ENCODE measurements at regions not wholly inside any gene's neighbourhood (a gene's known extent, or its start where the extent isn't known, plus 50 kb on each side); places are given as distances from the start of the nearest gene placed in this dataset.

GRCh38 chr5:158127536-158127935 is 268.6 kb upstream of the CLINT1 start:
- Histone ChIP-seq H3K9ac (ENCODE audit: insufficient read length) (no peak overlapping the region), H3K27ac (no peak overlapping the region), H3K36me3 (ENCODE audit: insufficient read depth, low read length) (no peaks in the 10 kb centered on the region), H3K9me3 (ENCODE audit: low read depth, low read length) (no peaks in the 10 kb centered on the region), H3K4me3 (no peak overlapping the region)
- DNase-seq (ENCODE audit: low read depth, low spot score): no peak
- TF ChIP-seq FOXP2 (optimal IDR thresholded peaks at IDR 0.05; ENCODE audit: control extremely low read depth, extremely low read length, insufficient read depth): no peak
- TF ChIP-seq POLR2AphosphoS5 (IDR thresholded peaks at IDR 0.05; ENCODE audit: borderline replicate concordance, low read depth, low read length): no peak

DNA sequence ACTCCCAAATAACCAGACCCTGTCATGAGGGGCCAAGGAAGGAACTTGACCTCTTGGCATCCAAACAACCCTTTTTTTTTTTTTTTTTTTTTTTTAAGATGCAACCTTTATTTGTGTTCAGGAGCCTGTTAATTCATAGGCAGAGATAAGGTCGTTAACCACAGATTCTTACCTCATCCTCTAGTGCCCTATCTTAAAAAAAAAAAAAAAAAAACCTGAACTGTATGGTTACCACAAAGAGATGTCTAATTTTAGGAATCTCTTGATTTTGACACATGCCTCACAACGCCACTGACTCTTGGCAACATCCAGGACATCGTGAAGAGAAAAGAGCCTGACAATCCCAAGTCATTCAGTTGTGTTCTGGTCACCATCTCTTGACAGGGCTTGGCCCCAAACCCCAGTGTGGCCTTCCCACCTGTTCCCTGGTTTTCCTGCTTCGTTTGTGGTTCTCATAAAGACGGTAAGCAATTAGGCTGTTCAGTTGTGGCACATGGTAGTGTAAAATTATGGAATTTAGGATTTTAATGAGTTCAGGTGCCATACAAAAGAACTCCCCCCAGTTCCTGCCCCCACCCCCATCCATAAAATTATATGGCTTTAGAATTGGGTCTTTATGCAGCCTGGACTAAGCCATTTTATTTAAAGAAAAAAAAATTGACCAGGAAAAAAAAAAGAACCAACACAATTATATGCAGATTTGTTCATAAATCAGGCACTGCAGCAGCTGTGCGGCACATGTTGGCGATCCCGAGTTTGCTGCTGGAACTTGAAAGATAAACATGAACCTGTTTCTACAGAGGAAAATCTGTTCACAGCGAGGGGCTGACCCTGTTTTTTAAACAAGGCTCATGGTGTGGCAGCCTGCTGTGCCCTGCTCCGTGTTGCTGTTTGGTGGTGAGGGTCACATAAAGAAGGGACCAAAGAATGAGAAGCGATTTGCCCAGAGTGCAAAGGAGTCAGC is 267.8 kb upstream of the CLINT1 start:
- H3K4me3 ChIP-seq: no peak overlapping the region
- H3K36me3 ChIP-seq (ENCODE audit: insufficient read depth, low read length): no peaks in the 10 kb centered on the region
- no peak overlapping the region for H3K27ac ChIP-seq
- DNase-seq (ENCODE audit: low read depth, low spot score): no peak
- H3K9ac ChIP-seq (ENCODE audit: insufficient read length): no peak overlapping the region
- H3K9me3 ChIP-seq (ENCODE audit: low read depth, low read length): no peaks in the 10 kb centered on the region
- TF ChIP-seq POLR2AphosphoS5 (IDR thresholded peaks at IDR 0.05; ENCODE audit: borderline replicate concordance, low read depth, low read length): no peak
- TF ChIP-seq FOXP2 (optimal IDR thresholded peaks at IDR 0.05; ENCODE audit: control extremely low read depth, extremely low read length, insufficient read depth): no peak
- no peak for TF ChIP-seq EZH2 (IDR thresholded peaks at IDR 0.05)

DNA sequence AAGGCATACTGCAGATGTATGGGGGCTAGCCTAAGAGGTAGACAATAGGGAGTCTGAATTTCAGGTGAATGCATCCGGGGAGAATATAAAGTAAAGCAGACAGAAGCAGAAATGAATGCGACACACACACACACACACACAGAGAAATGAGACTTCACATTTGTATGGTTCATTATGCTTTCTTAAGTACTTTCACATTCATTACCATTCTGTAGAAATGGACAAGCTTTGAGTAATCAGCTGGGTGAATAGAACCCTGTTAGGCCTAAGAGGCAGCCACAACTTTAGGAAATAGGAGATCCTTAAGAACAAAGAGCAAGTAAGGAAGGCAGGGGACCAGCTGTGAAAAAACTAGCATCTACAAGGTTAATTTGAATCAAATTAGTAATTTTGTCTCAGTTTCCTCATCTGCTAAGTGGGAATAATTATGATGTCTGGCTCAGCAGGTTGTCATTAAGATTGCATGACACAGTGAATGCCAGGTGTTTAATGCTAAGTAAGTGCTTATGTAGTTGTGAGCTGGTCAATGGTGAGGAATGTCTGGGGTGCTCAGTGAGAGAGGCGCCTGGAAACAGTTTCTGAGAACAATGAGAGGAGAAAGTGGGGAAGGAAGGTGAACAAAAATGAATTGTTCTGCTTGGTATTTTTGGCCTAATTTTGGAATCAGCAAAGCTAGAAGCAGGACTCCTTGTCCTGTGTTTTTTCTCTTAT is 265.8 kb upstream of the CLINT1 start:
- no peak for DNase-seq (ENCODE audit: low read depth, low spot score)
- TF ChIP-seq FOXP2 (optimal IDR thresholded peaks at IDR 0.05; ENCODE audit: control extremely low read depth, extremely low read length, insufficient read depth): no peak
- H3K9ac ChIP-seq (ENCODE audit: insufficient read length): no peak overlapping the region
- H3K4me3 ChIP-seq: no peak overlapping the region
- no peaks in the 10 kb centered on the region for H3K36me3 ChIP-seq (ENCODE audit: insufficient read depth, low read length)
- H3K27ac ChIP-seq: no peak overlapping the region
- no peaks in the 10 kb centered on the region for H3K9me3 ChIP-seq (ENCODE audit: low read depth, low read length)

GRCh38 chr5:158123595-158123994 is 264.6 kb upstream of the CLINT1 start:
- TF ChIP-seq POLR2AphosphoS5 (IDR thresholded peaks at IDR 0.05; ENCODE audit: borderline replicate concordance, low read depth, low read length): no peak
- no peak for TF ChIP-seq EZH2 (IDR thresholded peaks at IDR 0.05)
- no peak for TF ChIP-seq FOXP2 (optimal IDR thresholded peaks at IDR 0.05; ENCODE audit: control extremely low read depth, extremely low read length, insufficient read depth)
- no peak overlapping the region for H3K27ac ChIP-seq

GRCh38 chr5:158121678-158122077 is 262.7 kb upstream of the CLINT1 start:
- Histone ChIP-seq H3K4me3 (no peak overlapping the region), H3K36me3 (ENCODE audit: insufficient read depth, low read length) (no peaks in the 10 kb centered on the region), H3K9me3 (ENCODE audit: low read depth, low read length) (no peaks in the 10 kb centered on the region), H3K9ac (ENCODE audit: insufficient read length) (no peak overlapping the region), H3K27ac (no peak overlapping the region)
- no peak for DNase-seq (ENCODE audit: low read depth, low spot score)
- TF ChIP-seq FOXP2 (optimal IDR thresholded peaks at IDR 0.05; ENCODE audit: control extremely low read depth, extremely low read length, insufficient read depth) (no peak), EZH2 (IDR thresholded peaks at IDR 0.05) (no peak), POLR2AphosphoS5 (IDR thresholded peaks at IDR 0.05; ENCODE audit: borderline replicate concordance, low read depth, low read length) (no peak)

More at GRCh38 chr5:158123595-158123994, 264.6 kb upstream of the CLINT1 start:
- Histone ChIP-seq H3K9me3 (ENCODE audit: low read depth, low read length) (no peaks in the 10 kb centered on the region), H3K9ac (ENCODE audit: insufficient read length) (no peak overlapping the region), H3K4me3 (no peak overlapping the region), H3K36me3 (ENCODE audit: insufficient read depth, low read length) (no peaks in the 10 kb centered on the region)
- no peak for DNase-seq (ENCODE audit: low read depth, low spot score)

DNA sequence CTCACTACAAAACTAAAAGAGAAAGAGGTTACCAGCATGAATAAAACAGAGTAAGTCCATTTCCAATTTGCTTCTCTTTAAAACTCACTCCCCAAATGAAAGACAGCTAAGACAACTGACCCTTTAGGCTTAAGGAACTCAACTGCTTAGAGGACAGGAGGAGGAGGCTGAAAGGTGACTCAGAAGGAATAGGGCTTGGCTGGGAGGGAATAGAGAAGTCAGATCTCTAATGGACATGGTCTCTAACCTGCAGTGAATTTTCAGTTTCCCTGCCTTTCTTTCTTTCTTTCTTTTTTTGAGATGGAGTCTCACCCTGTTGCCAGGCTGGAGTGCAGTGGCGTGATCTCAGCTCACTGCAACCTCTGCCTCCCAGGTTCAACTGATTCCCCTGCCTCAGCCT is 261.8 kb upstream of the CLINT1 start:
- Histone ChIP-seq H3K36me3 (ENCODE audit: insufficient read depth, low read length) (no peaks in the 10 kb centered on the region), H3K4me3 (0 out of 2 replicates have a peak overlapping the region, but pooled peaks have one; percentile 4), H3K27ac (no peak overlapping the region), H3K9ac (ENCODE audit: insufficient read length) (no peak overlapping the region), H3K9me3 (ENCODE audit: low read depth, low read length) (no peaks in the 10 kb centered on the region)
- TF ChIP-seq EZH2 (IDR thresholded peaks at IDR 0.05) (no peak), POLR2AphosphoS5 (IDR thresholded peaks at IDR 0.05; ENCODE audit: borderline replicate concordance, low read depth, low read length) (no peak), FOXP2 (optimal IDR thresholded peaks at IDR 0.05; ENCODE audit: control extremely low read depth, extremely low read length, insufficient read depth) (no peak)
- no peak for DNase-seq (ENCODE audit: low read depth, low spot score)

DNA sequence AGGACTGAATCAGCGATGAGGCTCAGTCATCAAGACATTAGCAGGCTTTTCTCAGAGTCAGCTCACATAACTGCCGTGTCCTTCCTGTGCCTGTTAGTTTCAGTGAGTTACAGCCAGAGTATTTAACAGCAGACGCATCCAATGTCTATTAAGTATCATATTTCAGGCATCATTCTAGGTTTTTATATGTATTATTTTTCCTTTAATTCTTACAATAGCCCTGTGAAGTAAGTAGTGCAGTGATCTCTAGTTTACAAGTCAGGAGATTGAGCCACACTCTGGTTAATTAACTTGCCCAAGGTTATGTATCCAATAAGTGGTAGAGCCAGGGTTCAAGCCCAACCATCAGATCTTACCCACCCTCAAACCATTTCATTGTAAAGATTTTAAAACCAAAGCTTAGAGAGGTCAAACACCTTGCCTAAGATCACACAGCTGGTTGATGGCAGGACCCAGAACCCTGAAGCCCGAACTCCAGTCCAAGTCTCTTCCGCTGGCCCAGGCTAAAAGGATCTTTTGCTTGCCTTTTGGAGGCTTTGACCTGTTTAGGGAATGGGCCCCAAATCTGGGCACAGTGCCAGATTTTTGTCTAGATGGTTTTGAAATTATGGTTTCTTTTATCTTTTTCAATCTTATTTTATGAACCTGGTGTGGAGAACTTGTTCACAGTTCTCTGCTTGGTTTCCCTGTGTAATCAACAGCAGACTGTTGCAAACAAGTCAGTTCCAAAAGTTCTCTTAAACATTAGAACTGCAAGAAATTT is 261.2 kb upstream of the CLINT1 start:
- no peaks in the 10 kb centered on the region for H3K36me3 ChIP-seq (ENCODE audit: insufficient read depth, low read length)
- H3K27ac ChIP-seq: no peak overlapping the region
- peak overlapping the region; percentile 4; the same call in 1 of the 2 replicates for H3K4me3 ChIP-seq
- peak; percentile 14 for DNase-seq (ENCODE audit: low read depth, low spot score)
- TF ChIP-seq FOXP2 (optimal IDR thresholded peaks at IDR 0.05; ENCODE audit: control extremely low read depth, extremely low read length, insufficient read depth) (no peak), POLR2AphosphoS5 (IDR thresholded peaks at IDR 0.05; ENCODE audit: borderline replicate concordance, low read depth, low read length) (no peak), EZH2 (IDR thresholded peaks at IDR 0.05) (no peak)
- H3K9me3 ChIP-seq (ENCODE audit: low read depth, low read length): no peaks in the 10 kb centered on the region
- no peak overlapping the region for H3K9ac ChIP-seq (ENCODE audit: insufficient read length)

Data from SK-N-MC (cell line).